ENCODE measurements at regions not wholly inside any gene's neighbourhood (a gene's known extent, or its start where the extent isn't known, plus 50 kb on each side); places are given as distances from the start of the nearest gene placed in this dataset.

GRCh38 chr1:13930151-13930550, 230.2 kb downstream of the PRDM2 start:
- Mint-ChIP-seq H3K36me3 (no peaks in the 10 kb centered on the region), H3K27me3 (peaks cover 8% of the 10 kb centered on the region), H3K27ac (no peak overlapping the region), H3K4me1 (ENCODE audit: low read depth) (no peaks in the 10 kb centered on the region), H3K9me3 (no peaks in the 10 kb centered on the region), H3K4me3 (no peak overlapping the region)
- POLR2A ChIA-PET: no interaction called here
- peak; percentile 39 for DNase-seq
- intact Hi-C loops (cut with micrococcal nuclease): no loop called here
- CTCF ChIA-PET: no interaction called here

DNA sequence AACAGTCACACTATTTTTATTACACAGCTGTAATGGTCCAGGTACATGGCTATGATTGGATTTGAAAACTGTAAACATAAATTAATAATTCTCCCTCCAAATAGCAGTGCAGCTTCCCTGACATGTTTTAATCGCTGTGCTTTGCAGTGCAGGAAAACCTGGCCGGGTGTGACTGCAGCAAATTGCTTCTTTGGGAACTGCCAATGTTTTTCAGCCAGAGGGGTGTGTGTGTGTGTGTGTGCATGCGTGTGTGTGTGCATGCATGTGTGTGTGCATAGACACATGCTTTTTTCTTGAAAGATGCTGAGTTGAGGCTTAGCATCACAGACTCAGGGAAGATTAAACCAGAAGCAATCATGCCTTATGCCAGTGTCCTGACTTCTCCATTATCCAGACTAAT, 231.2 kb downstream of the PRDM2 start:
- DNase-seq: no peak
- Mint-ChIP-seq H3K27ac (no peak overlapping the region), H3K4me1 (ENCODE audit: low read depth) (no peaks in the 10 kb centered on the region), H3K27me3 (peaks cover 6% of the 10 kb centered on the region), H3K36me3 (no peaks in the 10 kb centered on the region), H3K9me3 (no peaks in the 10 kb centered on the region), H3K4me3 (no peak overlapping the region)
- CTCF ChIA-PET: interaction anchor here (1.0 kb wide), 1 partner anchor 21 kb away, joined by 3 read pairs; no protein-coding TSS in a partner anchor
- POLR2A ChIA-PET: no interaction called here
- intact Hi-C loops (cut with micrococcal nuclease): no loop called here

DNA sequence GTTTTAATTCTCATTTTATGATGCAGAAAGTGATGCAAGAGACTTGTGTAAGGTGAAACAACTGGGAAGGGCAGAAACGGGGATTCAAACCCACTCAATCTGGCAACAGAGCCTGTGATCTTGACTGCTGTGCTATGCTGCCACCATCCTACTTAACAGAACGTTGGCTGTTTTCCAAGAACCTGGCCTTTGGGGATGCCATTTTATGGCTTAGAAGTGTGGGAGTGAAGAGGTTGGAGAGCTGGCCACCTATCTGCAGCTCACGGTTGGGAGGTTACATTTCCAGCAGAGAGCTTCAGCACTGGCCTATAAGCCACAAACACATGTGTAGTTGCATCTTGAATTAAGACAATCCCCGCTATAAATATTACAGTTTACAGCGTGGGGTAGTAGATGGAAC, 235.3 kb downstream of the PRDM2 start:
- Mint-ChIP-seq H3K27ac (no peak overlapping the region), H3K36me3 (no peaks in the 10 kb centered on the region), H3K9me3 (no peaks in the 10 kb centered on the region), H3K4me3 (no peak overlapping the region), H3K27me3 (peaks cover 12% of the 10 kb centered on the region), H3K4me1 (ENCODE audit: low read depth) (no peaks in the 10 kb centered on the region)
- intact Hi-C loops (cut with micrococcal nuclease): no loop called here
- ChIA-PET CTCF (interaction anchor here (1.2 kb wide), 1 partner anchor 23 kb away, joined by 3 read pairs; no protein-coding TSS in a partner anchor), POLR2A (no interaction called here)
- DNase-seq: no peak

- no peak for DNase-seq
- Mint-ChIP-seq H3K4me3 (no peak overlapping the region), H3K36me3 (peaks cover 4% of the 10 kb centered on the region), H3K27ac (no peak overlapping the region), H3K27me3 (peaks cover 9% of the 10 kb centered on the region), H3K4me1 (ENCODE audit: low read depth) (no peaks in the 10 kb centered on the region), H3K9me3 (peaks cover 12% of the 10 kb centered on the region)
- intact Hi-C loops (cut with micrococcal nuclease): no loop called here
- CTCF ChIA-PET: interaction anchor here (1.2 kb wide), 1 partner anchor 18 kb away, joined by 3 read pairs; no protein-coding TSS in a partner anchor
- POLR2A ChIA-PET: no interaction called here
These were observed 241.3 kb downstream of the PRDM2 start for GRCh38 chr1:13941315-13941714.

- Mint-ChIP-seq H3K27me3 (peaks cover 5% of the 10 kb centered on the region), H3K9me3 (peaks cover 12% of the 10 kb centered on the region), H3K4me1 (ENCODE audit: low read depth) (no peaks in the 10 kb centered on the region), H3K4me3 (no peak overlapping the region), H3K36me3 (peaks cover 4% of the 10 kb centered on the region), H3K27ac (no peak overlapping the region)
- intact Hi-C loops (cut with micrococcal nuclease): no loop called here
- CTCF ChIA-PET: interaction anchor here (1.0 kb wide), 1 partner anchor 14 kb away, joined by 5 read pairs; no protein-coding TSS in a partner anchor
- DNase-seq: no peak
- POLR2A ChIA-PET: no interaction called here
These were observed 243.1 kb downstream of the PRDM2 start for GRCh38 chr1:13943055-13943454.

DNA sequence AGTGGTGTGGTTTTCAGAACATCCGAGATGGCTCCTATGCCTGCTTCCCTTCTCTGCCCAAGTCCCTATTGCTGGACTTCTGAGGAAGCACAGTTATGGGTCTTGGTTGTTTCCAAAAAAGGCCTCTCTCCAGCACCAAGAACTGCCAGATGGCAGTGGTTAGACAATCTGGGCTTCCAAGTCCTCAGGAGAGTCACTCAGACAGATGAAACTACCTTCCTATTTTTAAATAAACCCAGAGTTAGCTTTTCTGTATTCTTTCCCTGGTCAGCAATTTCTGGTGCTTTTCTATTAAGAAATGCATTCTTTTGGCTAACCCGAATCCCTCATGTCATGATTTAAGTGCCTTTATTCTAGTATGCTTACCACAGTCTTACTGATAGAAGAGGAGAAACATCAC, 245.9 kb downstream of the PRDM2 start:
- ChIA-PET POLR2A (no interaction called here), CTCF (no interaction called here)
- H3K27ac Mint-ChIP-seq: no peak overlapping the region
- intact Hi-C loops (cut with micrococcal nuclease): no loop called here
- peaks cover 1% of the 10 kb centered on the region for H3K27me3 Mint-ChIP-seq
- no peaks in the 10 kb centered on the region for H3K4me1 Mint-ChIP-seq (ENCODE audit: low read depth)
- no peak overlapping the region for H3K4me3 Mint-ChIP-seq
- H3K9me3 Mint-ChIP-seq: peaks cover 12% of the 10 kb centered on the region
- peaks cover 4% of the 10 kb centered on the region for H3K36me3 Mint-ChIP-seq
- no peak for DNase-seq

GRCh38 chr1:13947658-13948057, 247.7 kb downstream of the PRDM2 start:
- intact Hi-C loops (cut with micrococcal nuclease): no loop called here
- H3K36me3 Mint-ChIP-seq: no peaks in the 10 kb centered on the region
- ChIA-PET CTCF (no interaction called here), POLR2A (no interaction called here)
- H3K27ac Mint-ChIP-seq: no peak overlapping the region
- H3K4me1 Mint-ChIP-seq (ENCODE audit: low read depth): no peaks in the 10 kb centered on the region
- peaks cover 1% of the 10 kb centered on the region for H3K27me3 Mint-ChIP-seq
- H3K4me3 Mint-ChIP-seq: no peak overlapping the region
- H3K9me3 Mint-ChIP-seq: peaks cover 5% of the 10 kb centered on the region
- DNase-seq: no peak

GRCh38 chr1:13948396-13948795, 248.4 kb downstream of the PRDM2 start:
- no peak overlapping the region for H3K4me3 Mint-ChIP-seq
- no peaks in the 10 kb centered on the region for H3K9me3 Mint-ChIP-seq
- H3K27me3 Mint-ChIP-seq: peaks cover 1% of the 10 kb centered on the region
- ChIA-PET CTCF (no interaction called here), POLR2A (no interaction called here)
- H3K36me3 Mint-ChIP-seq: no peaks in the 10 kb centered on the region
- intact Hi-C loops (cut with micrococcal nuclease): no loop called here
- H3K27ac Mint-ChIP-seq: no peak overlapping the region
- DNase-seq: no peak
- no peaks in the 10 kb centered on the region for H3K4me1 Mint-ChIP-seq (ENCODE audit: low read depth)

DNA sequence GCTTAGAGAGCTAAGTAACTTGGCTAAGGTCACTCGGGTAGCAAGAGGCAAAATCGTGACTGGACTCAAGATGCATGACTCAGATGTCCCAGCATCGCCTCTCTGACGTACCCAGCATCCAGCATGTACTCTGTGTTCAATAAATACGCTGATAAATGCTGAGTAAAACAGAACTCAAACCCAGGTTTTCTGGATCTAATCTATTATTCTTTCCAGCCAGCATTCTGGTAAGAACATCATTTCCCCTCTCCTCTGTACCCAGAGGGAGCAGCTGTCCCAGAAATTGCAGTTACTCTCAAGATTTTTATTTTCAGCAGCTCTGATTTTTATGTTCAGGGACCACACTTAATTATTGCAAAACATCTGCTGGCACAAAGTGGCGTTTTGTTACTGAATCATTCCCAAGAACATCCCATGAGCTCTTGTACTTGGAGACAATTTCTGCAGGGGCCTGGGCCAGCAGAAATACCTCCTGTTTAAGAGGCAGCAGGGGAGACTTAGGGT, 249.0 kb downstream of the PRDM2 start:
- H3K27me3 Mint-ChIP-seq: peaks cover 1% of the 10 kb centered on the region
- H3K9me3 Mint-ChIP-seq: no peaks in the 10 kb centered on the region
- H3K4me1 Mint-ChIP-seq (ENCODE audit: low read depth): no peaks in the 10 kb centered on the region
- no peak overlapping the region for H3K27ac Mint-ChIP-seq
- H3K36me3 Mint-ChIP-seq: no peaks in the 10 kb centered on the region
- CTCF ChIA-PET: no interaction called here
- H3K4me3 Mint-ChIP-seq: no peak overlapping the region
- intact Hi-C loops (cut with micrococcal nuclease): no loop called here
- DNase-seq: no peak
- POLR2A ChIA-PET: no interaction called here

- H3K27ac Mint-ChIP-seq: no peak overlapping the region
- no peaks in the 10 kb centered on the region for H3K4me1 Mint-ChIP-seq (ENCODE audit: low read depth)
- H3K36me3 Mint-ChIP-seq: no peaks in the 10 kb centered on the region
- CTCF ChIA-PET: interaction anchor here (1.4 to 2.4 kb wide), 2 partner anchors 14 to 284 kb away, joined by 3 to 7 read pairs; no protein-coding TSS in a partner anchor
- no peaks in the 10 kb centered on the region for H3K9me3 Mint-ChIP-seq
- DNase-seq: no peak
- H3K27me3 Mint-ChIP-seq: peaks cover 1% of the 10 kb centered on the region
- intact Hi-C loops (cut with micrococcal nuclease): no loop called here
- POLR2A ChIA-PET: no interaction called here
- no peak overlapping the region for H3K4me3 Mint-ChIP-seq
These were observed 249.6 kb downstream of the PRDM2 start for GRCh38 chr1:13949546-13949945.

DNA sequence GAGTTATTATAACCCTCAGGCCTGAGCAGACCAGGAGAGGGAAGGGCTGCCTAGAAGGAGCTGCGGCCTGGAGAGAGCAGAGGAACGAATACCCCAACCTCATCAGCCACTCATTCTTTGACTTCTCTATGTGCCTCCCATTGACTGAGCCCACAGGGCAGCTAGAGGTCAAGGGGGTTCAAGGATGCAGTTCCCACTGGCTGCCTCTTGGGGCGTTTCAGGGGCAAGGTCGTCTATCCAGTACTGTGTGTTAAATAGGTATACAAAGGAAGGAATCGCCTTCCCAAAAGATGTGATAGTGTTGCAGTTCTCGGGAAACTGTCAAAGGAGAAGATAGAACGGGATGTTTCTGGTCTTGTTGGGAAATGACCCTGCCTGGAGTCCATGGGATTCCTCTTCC, 250.6 kb downstream of the PRDM2 start:
- peak; percentile 12 for DNase-seq
- CTCF ChIA-PET: interaction anchor here (0.6 to 2.4 kb wide), 3 partner anchors 13 to 285 kb away, joined by 3 to 7 read pairs (median 3); no protein-coding TSS in a partner anchor

DNA sequence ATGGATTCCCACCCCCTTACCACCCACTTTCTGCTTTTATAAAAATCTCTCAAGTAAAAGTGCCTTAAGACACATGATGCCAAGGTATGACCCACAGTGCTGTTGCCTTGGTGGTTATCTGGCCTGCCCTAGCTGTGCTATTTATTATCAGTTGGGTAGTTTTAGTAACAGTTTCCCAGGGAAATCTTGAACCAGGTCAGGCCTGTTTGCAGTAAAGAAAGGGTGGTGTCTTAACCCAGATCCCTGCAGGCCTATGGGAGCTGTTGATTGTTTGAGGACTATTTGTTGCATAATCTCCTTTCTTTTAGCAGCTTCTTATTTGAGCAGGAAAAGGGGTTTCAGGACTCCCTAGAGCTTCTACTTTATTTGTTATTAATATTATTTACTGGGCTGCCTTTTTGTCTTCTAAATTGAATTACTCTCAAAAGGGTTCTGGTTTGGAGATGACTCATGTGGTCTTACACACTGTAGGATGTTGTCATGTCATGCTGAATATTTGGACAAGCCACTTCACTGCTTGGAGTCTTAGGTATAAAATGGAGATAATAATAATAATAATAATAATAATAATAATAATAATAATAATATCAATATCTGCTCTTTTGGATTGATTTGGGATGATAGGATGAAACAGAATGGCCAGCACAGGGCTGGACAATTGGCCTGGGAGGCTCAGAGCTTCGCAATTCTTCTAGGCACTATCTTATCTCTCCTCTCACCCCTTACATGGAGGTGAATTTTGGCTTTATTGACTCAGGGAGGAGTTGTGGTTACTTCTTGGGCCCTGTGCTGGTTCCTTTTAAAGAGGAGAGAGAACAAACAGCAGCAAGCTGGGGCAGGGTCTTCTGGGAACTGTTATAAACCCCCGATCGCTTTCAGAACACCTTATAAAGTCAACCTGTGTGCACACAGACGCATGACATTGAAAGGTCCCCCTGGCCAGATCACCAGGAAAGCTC, 252.1 kb downstream of the PRDM2 start:
- no peaks in the 10 kb centered on the region for H3K36me3 Mint-ChIP-seq
- H3K27ac Mint-ChIP-seq: no peak overlapping the region
- H3K4me3 Mint-ChIP-seq: no peak overlapping the region
- DNase-seq: no peak
- no peaks in the 10 kb centered on the region for H3K9me3 Mint-ChIP-seq
- peaks cover 4% of the 10 kb centered on the region for H3K27me3 Mint-ChIP-seq
- CTCF ChIA-PET: interaction anchor here (1.6 to 2.4 kb wide), 2 partner anchors 12 to 21 kb away, joined by 3 to 7 read pairs; no protein-coding TSS in a partner anchor
- POLR2A ChIA-PET: interaction anchor here (0.6 kb wide), 1 partner anchor 251 kb away, joined by 3 read pairs; no protein-coding TSS in a partner anchor
- H3K4me1 Mint-ChIP-seq (ENCODE audit: low read depth): no peaks in the 10 kb centered on the region
- intact Hi-C loops (cut with micrococcal nuclease): loop anchor here (10.0 kb wide), 1 partner anchor 117 kb away; no protein-coding TSS in a partner anchor

More for the DNA sequence above, 250.6 kb downstream of the PRDM2 start:
- H3K27ac Mint-ChIP-seq: no peak overlapping the region
- no peaks in the 10 kb centered on the region for H3K9me3 Mint-ChIP-seq
- no peak overlapping the region for H3K4me3 Mint-ChIP-seq
- no peaks in the 10 kb centered on the region for H3K4me1 Mint-ChIP-seq (ENCODE audit: low read depth)
- POLR2A ChIA-PET: no interaction called here
- peaks cover 2% of the 10 kb centered on the region for H3K27me3 Mint-ChIP-seq
- intact Hi-C loops (cut with micrococcal nuclease): loop anchor here (10.0 kb wide), 1 partner anchor 116 kb away; no protein-coding TSS in a partner anchor
- no peaks in the 10 kb centered on the region for H3K36me3 Mint-ChIP-seq
